Mesendoderm (in vitro differentiated cells): ENCODE measurements at regions not wholly inside any gene's neighbourhood (a gene's known extent, or its start where the extent isn't known, plus 50 kb on each side); places are given as distances from the start of the nearest gene placed in this dataset.
A peak's percentile ranks its signal among the peaks of the same experiment; 100 is the strongest.

Experiments
- DNase-seq: peaks from one replicate; pipeline ENCODE4 v3.0.0; 2013
- H2AK5ac ChIP-seq: 2 replicates; pipeline ENCODE4 v1.6.1; 2013; ENCODE audit warnings: low read length, inconsistent platforms
- H2BK120ac ChIP-seq: 2 replicates; pipeline ENCODE4 v1.6.1; 2013; ENCODE audit warnings: low read depth, mild to moderate bottlenecking, low read length, moderate library complexity, mixed read lengths
- H2BK15ac ChIP-seq: replicated peaks from 2 replicates; pipeline ENCODE4 v1.6.1; 2013; ENCODE audit warnings: low read depth, mild to moderate bottlenecking, moderate library complexity
- H2BK5ac ChIP-seq: 2 replicates; pipeline ENCODE4 v1.6.1; 2013; ENCODE audit warnings: low read length, inconsistent platforms
- H3K18ac ChIP-seq: 2 replicates; pipeline ENCODE4 v1.6.1; 2013; ENCODE audit warnings: mild to moderate bottlenecking, low read length, mixed read lengths
- H3K23ac ChIP-seq: one replicate; pipeline ENCODE4 v1.6.1; 2013; ENCODE audit warnings: low read length
- H3K27ac ChIP-seq: 2 replicates; pipeline ENCODE4 v1.5.1; 2013; ENCODE audit warnings: low read depth, mild to moderate bottlenecking, inconsistent platforms, low read length, moderate library complexity
- H3K27me3 ChIP-seq: 2 replicates; pipeline ENCODE4 v1.6.1; 2013; ENCODE audit warnings: low read length, control low read depth, mild to moderate bottlenecking, inconsistent platforms; ENCODE audit not compliant: insufficient read depth, poor library complexity
- H3K36me3 ChIP-seq: 2 replicates; pipeline ENCODE4 v1.6.1; 2013; ENCODE audit warnings: low read length, inconsistent platforms; ENCODE audit not compliant: control insufficient read depth, insufficient read depth
- H3K4ac ChIP-seq: one replicate; pipeline ENCODE4 v1.6.1; 2013; ENCODE audit warnings: low read depth, mild to moderate bottlenecking, low read length, moderate library complexity
- H3K4me1 ChIP-seq: 2 replicates; pipeline ENCODE4 v1.6.1; 2013; ENCODE audit warnings: low read depth, low read length, inconsistent platforms; ENCODE audit not compliant: control insufficient read depth
- H3K4me2 ChIP-seq: 2 replicates; pipeline ENCODE4 v1.6.1; 2013; ENCODE audit warnings: low read length
- H3K4me3 ChIP-seq: 2 replicates; pipeline ENCODE4 v1.5.1; 2013; ENCODE audit warnings: mild to moderate bottlenecking, low read length
- H3K56ac ChIP-seq: one replicate; pipeline ENCODE4 v1.6.1; 2013; ENCODE audit warnings: low read length
- H3K79me1 ChIP-seq: 2 replicates; pipeline ENCODE4 v1.6.1; 2013; ENCODE audit warnings: low read length, inconsistent platforms
- H3K79me2 ChIP-seq: 2 replicates; pipeline ENCODE4 v1.6.1; 2013; ENCODE audit warnings: mild to moderate bottlenecking, low read length; ENCODE audit not compliant: control insufficient read depth, insufficient read depth
- H3K9ac ChIP-seq: 2 replicates; pipeline ENCODE4 v1.6.1; 2013; ENCODE audit warnings: low read length, inconsistent platforms
- H4K5ac ChIP-seq: one replicate; pipeline ENCODE4 v1.6.1; 2013; ENCODE audit warnings: low read length
- H4K8ac ChIP-seq: one replicate; pipeline ENCODE4 v1.6.1; 2013; ENCODE audit warnings: low read depth, mild to moderate bottlenecking, control low read depth, low read length, moderate library complexity
- WGBS: extraction: QIAGEN DNeasy Blood & Tissue Kit; methylation state at CpG from one replicate; pipeline ENCODE4 v1.1.7; 2013; ENCODE audit warnings: low lambda C conversion rate, missing lambda C conversion rate; ENCODE audit not compliant: insufficient coverage; ENCODE audit errors: extremely low coverage; 5-methylcytosine and 5-hydroxymethylcytosine counted together

- Histone ChIP-seq H2AK5ac (no peak overlapping the region), H3K9ac (no peak overlapping the region), H4K8ac (no peak overlapping the region), H3K4me1 (no peaks in the 10 kb centered on the region), H3K27me3 (no peaks in the 10 kb centered on the region), H3K56ac (no peak overlapping the region), H3K18ac (no peak overlapping the region), H3K79me2 (no peaks in the 10 kb centered on the region), H3K27ac (no peak overlapping the region), H2BK5ac (no peak overlapping the region), H3K4me2 (no peak overlapping the region), H3K36me3 (no peaks in the 10 kb centered on the region), H2BK120ac (no peak overlapping the region), H3K23ac (no peak overlapping the region), H3K4me3 (no peak overlapping the region), H3K79me1 (no peaks in the 10 kb centered on the region), H3K4ac (no peak overlapping the region), H4K5ac (no peak overlapping the region), H2BK15ac (no peak overlapping the region)
- WGBS: no CpG with 5 or more reads among the region's 13 CpGs
- no peak for DNase-seq
Measured at GRCh38 chr12:3364661-3365462, 126.1 kb upstream of the PRMT8 start.

DNA sequence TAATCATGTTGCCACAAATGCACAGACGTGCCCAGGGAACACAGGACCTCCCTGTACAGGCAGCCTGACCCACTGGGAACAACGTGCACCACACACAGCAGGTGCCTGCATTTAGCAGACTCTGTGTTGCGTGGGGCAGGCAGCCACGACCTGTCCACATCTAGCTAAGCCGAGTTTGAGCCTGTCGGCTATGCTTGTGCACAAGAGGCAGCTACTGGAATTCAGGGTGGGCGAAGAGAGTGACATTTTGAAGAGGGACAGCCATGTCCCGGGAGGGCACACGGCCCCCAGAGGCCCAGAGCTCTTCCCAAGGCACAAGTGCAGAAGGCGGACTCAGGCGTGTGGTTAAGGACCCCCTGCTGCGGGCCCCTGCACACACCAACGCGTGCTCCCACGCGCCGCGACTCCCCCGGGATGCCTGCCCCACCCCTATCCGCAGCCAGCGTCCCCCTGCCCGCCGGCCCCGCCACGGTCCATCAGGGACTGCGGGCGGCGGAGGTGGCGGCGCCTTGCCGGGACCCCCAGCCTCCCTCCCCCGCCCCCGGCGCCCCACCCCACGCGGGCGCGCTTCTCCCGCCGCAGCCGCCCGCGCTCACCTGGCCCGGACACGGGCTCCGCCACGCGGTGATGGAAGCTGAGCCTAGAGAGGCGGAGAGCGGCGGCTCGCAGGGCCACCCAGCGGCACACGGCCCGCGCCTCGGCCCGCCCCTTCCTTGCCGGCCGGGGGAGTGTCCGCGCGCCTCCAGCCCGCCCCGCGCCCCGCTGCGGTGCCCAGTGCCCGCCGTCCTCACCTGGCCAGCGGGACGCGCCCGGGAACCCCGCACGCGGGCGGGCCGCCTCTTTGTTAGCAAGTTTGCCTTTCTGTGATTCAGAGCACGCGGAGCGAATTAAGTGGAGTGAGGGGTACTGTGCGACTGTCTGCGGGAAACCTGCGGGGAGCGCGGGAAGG, 125.3 kb upstream of the PRMT8 start:
- H3K79me2 ChIP-seq: no peaks in the 10 kb centered on the region
- no peak overlapping the region for H3K4ac ChIP-seq
- H3K4me2 ChIP-seq: peak overlapping the region; percentile 75
- no CpG with 5 or more reads among the region's 87 CpGs for WGBS
- H2BK120ac ChIP-seq: no peak overlapping the region
- DNase-seq: peak; percentile 24
- H2BK5ac ChIP-seq: no peak overlapping the region
- H3K56ac ChIP-seq: peak overlapping the region; percentile 67
- H3K27ac ChIP-seq: no peak overlapping the region
- H2AK5ac ChIP-seq: no peak overlapping the region
- no peak overlapping the region for H4K8ac ChIP-seq
- H4K5ac ChIP-seq: no peak overlapping the region
- no peak overlapping the region for H3K23ac ChIP-seq
- no peaks in the 10 kb centered on the region for H3K27me3 ChIP-seq
- no peak overlapping the region for H3K18ac ChIP-seq
- peak overlapping the region; percentile 37 for H3K4me3 ChIP-seq
- H3K36me3 ChIP-seq: no peaks in the 10 kb centered on the region
- H3K79me1 ChIP-seq: no peaks in the 10 kb centered on the region
- H3K9ac ChIP-seq: peak overlapping the region; percentile 19
- no peaks in the 10 kb centered on the region for H3K4me1 ChIP-seq
- no peak overlapping the region for H2BK15ac ChIP-seq

- Histone ChIP-seq H3K4me2 (no peak overlapping the region), H3K56ac (peak overlapping the region; percentile 15), H3K9ac (no peak overlapping the region), H2AK5ac (no peak overlapping the region), H3K27me3 (no peaks in the 10 kb centered on the region), H2BK120ac (no peak overlapping the region), H3K4me1 (no peaks in the 10 kb centered on the region), H3K18ac (no peak overlapping the region), H3K4me3 (no peak overlapping the region), H3K36me3 (no peaks in the 10 kb centered on the region), H2BK15ac (no peak overlapping the region), H4K5ac (no peak overlapping the region), H3K27ac (no peak overlapping the region), H3K79me2 (no peaks in the 10 kb centered on the region), H4K8ac (no peak overlapping the region), H3K23ac (no peak overlapping the region), H3K4ac (no peak overlapping the region), H3K79me1 (no peaks in the 10 kb centered on the region), H2BK5ac (no peak overlapping the region)
- WGBS: no CpG with 5 or more reads among the region's 26 CpGs
- DNase-seq: no peak
Measured at GRCh38 chr12:3366451-3367110, 124.4 kb upstream of the PRMT8 start.

DNA sequence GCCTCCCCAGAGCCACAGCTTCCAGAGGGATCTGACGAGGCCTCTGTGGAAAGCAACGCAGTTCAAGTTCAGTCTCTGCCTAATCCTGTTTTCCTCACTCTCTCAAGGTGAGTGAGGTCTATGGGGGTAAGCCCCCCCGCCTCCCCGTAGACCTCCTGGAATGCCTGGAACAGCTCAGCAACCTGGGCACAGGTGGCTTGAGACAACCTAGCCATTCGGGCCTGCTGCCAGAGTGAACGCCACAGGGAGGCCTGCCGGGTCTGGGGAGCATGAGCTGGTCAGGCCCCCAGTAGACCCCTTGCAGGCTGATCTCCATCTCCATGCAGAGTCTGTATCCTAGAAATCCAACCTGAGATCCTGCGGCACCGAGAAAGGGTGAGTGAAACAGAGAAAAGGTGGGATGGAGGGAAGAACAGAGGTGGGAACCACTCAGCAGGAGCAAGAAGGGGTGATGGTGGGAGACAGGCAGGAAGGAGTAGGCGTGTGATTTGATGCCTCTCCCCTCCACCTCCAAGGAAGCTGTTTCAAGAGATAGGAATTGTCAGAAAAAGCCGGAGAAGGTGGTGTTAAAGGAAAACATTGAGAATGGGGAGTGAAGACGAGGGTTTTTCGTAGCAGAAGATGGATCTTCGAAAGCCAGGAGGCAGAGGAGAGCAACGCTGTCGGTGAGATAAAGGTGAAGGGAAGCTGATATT, 123.1 kb upstream of the PRMT8 start:
- Histone ChIP-seq H3K27me3 (no peaks in the 10 kb centered on the region), H4K8ac (no peak overlapping the region), H3K36me3 (no peaks in the 10 kb centered on the region), H3K79me1 (no peaks in the 10 kb centered on the region), H3K27ac (no peak overlapping the region), H4K5ac (no peak overlapping the region), H3K4ac (no peak overlapping the region), H3K56ac (no peak overlapping the region), H3K4me3 (no peak overlapping the region), H3K9ac (no peak overlapping the region), H3K79me2 (no peaks in the 10 kb centered on the region), H2BK15ac (no peak overlapping the region), H3K4me1 (no peaks in the 10 kb centered on the region), H3K18ac (no peak overlapping the region), H3K4me2 (no peak overlapping the region), H2AK5ac (no peak overlapping the region), H2BK5ac (no peak overlapping the region), H3K23ac (no peak overlapping the region), H2BK120ac (no peak overlapping the region)
- DNase-seq: no peak
- WGBS: no CpG with 5 or more reads among the region's 16 CpGs

GRCh38 chr12:3371018-3371417, 120.0 kb upstream of the PRMT8 start:
- Histone ChIP-seq H3K27me3 (no peaks in the 10 kb centered on the region), H2BK120ac (no peak overlapping the region), H4K5ac (no peak overlapping the region), H4K8ac (no peak overlapping the region), H3K79me1 (no peaks in the 10 kb centered on the region), H3K36me3 (no peaks in the 10 kb centered on the region), H3K56ac (no peak overlapping the region), H3K9ac (no peak overlapping the region), H2BK15ac (no peak overlapping the region), H3K4me3 (no peak overlapping the region), H3K4ac (no peak overlapping the region), H3K4me2 (no peak overlapping the region), H2BK5ac (no peak overlapping the region), H3K79me2 (no peaks in the 10 kb centered on the region), H3K27ac (no peak overlapping the region), H3K18ac (no peak overlapping the region), H3K4me1 (no peaks in the 10 kb centered on the region), H2AK5ac (no peak overlapping the region), H3K23ac (no peak overlapping the region)
- WGBS: no CpG with 5 or more reads among the region's 4 CpGs
- no peak for DNase-seq
